KMS-11 (cell line): ENCODE measurements at regions not wholly inside any gene's neighbourhood (a gene's known extent, or its start where the extent isn't known, plus 50 kb on each side); places are given as distances from the start of the nearest gene placed in this dataset.

ENCODE experiments used
- H2AFZ ChIP-seq: fragments of 200-600 bp; sonication (generic); 2 replicates; pipeline ENCODE4 v1.6.1; 2016; ENCODE audit warnings: antibody characterized with exemption, mixed run types, low read depth
- H3K27ac ChIP-seq: fragments of 200-600 bp; sonication (generic); 2 replicates; pipeline ENCODE4 v1.6.1; 2016; ENCODE audit warnings: mild to moderate bottlenecking, mixed run types
- H3K27me3 ChIP-seq: fragments of 200-600 bp; sonication (generic); 2 replicates; pipeline ENCODE4 v1.6.1; 2017; ENCODE audit warnings: mild to moderate bottlenecking, low read depth, mixed run types, moderate library complexity; ENCODE audit not compliant: insufficient read depth
- H3K36me3 ChIP-seq: fragments of 200-600 bp; sonication (generic); 2 replicates; pipeline ENCODE4 v1.6.1; 2017; ENCODE audit warnings: mild to moderate bottlenecking, mixed run types; ENCODE audit not compliant: insufficient read depth
- H3K4me1 ChIP-seq: fragments of 200-600 bp; sonication (generic); 2 replicates; pipeline ENCODE4 v1.6.1; 2016; ENCODE audit warnings: mild to moderate bottlenecking, low read depth, mixed run types; ENCODE audit not compliant: poor library complexity, severe bottlenecking
- H3K4me2 ChIP-seq: fragments of 200-600 bp; sonication (generic); 2 replicates; pipeline ENCODE4 v1.7.0; 2016; ENCODE audit warnings: mild to moderate bottlenecking, mixed run types
- H3K4me3 ChIP-seq: fragments of 200-600 bp; sonication (generic); IDR thresholded peaks from 2 replicates; pipeline ENCODE4 v1.6.1; 2017; ENCODE audit warnings: low read depth, low read length, mixed read lengths; ENCODE audit not compliant: insufficient read depth
- H3K79me2 ChIP-seq: fragments of 200-600 bp; sonication (generic); 2 replicates; pipeline ENCODE4 v1.6.1; 2016; ENCODE audit warnings: low read depth, mixed run types; ENCODE audit not compliant: insufficient read depth
- H3K9ac ChIP-seq: fragments of 200-600 bp; sonication (generic); 2 replicates; pipeline ENCODE4 v1.6.1; 2016; ENCODE audit warnings: mild to moderate bottlenecking, mixed run types
- H4K20me1 ChIP-seq: fragments of 200-600 bp; sonication (generic); 2 replicates; pipeline ENCODE4 v1.6.1; 2016; ENCODE audit warnings: mild to moderate bottlenecking, mixed run types; ENCODE audit not compliant: insufficient read depth
- TF ChIP-seq, protein P1 (sequence below): fragments of 200-600 bp; sonication (generic); conservative IDR thresholded peaks from 2 replicates; pipeline ENCODE4 v1.6.1; 2017; ENCODE audit warnings: low read depth, mild to moderate bottlenecking, antibody characterized with exemption, low read length, moderate library complexity, mixed read lengths

DNA sequence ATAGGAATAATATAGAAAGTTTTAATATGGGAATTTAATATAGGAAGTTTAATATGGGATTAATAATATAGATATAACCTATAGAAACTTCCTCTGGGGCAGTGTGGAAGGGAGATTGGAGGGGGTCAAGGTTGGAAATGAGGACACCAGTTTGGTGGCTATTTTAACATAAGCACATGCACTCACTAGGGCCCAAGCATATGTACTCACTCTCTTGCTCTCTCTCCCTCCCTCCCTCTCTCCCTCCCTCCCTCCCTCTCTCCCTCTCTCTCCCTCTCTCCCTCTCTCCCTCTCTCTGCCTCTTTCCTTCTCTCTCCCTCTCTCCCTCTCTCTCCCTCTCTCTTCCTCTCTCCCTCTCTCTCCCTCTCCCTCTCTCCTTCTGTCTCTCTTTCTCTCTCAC is 528.1 kb downstream of the NPIPA7 start:
- TF ChIP-seq, protein P1, sequence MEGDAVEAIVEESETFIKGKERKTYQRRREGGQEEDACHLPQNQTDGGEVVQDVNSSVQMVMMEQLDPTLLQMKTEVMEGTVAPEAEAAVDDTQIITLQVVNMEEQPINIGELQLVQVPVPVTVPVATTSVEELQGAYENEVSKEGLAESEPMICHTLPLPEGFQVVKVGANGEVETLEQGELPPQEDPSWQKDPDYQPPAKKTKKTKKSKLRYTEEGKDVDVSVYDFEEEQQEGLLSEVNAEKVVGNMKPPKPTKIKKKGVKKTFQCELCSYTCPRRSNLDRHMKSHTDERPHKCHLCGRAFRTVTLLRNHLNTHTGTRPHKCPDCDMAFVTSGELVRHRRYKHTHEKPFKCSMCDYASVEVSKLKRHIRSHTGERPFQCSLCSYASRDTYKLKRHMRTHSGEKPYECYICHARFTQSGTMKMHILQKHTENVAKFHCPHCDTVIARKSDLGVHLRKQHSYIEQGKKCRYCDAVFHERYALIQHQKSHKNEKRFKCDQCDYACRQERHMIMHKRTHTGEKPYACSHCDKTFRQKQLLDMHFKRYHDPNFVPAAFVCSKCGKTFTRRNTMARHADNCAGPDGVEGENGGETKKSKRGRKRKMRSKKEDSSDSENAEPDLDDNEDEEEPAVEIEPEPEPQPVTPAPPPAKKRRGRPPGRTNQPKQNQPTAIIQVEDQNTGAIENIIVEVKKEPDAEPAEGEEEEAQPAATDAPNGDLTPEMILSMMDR = no peak
- no peak overlapping the region for H2AFZ ChIP-seq
- H3K4me1 ChIP-seq = no peaks in the 10 kb centered on the region

DNA sequence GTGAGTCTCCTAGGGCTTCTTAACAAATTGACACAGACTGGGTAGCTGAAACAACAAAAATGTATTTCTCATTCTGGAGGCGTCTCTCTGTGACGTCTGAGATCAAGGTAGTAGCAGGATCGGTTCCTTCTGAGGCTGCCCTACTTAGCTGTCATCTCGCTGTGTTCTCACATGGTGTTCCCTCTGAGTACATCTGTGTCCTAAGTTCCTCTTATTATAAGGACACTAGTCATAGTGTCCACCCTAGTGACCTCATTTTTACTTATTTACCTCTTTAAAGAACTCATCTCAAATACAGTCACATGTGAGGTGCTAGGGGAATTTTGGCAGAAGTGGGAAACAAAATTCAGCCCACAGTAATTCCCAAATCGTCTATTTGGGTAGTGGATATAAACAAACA is 529.1 kb downstream of the NPIPA7 start:
- Histone ChIP-seq H3K9ac (no peak overlapping the region), H3K4me1 (no peaks in the 10 kb centered on the region), H3K27me3 (no peaks in the 10 kb centered on the region), H4K20me1 (no peaks in the 10 kb centered on the region), H3K79me2 (no peaks in the 10 kb centered on the region), H2AFZ (no peak overlapping the region), H3K4me3 (no peak overlapping the region), H3K36me3 (no peaks in the 10 kb centered on the region), H3K27ac (no peak overlapping the region), H3K4me2 (no peak overlapping the region)
- TF ChIP-seq, protein P1 = no peak

More for the DNA sequence above, 528.1 kb downstream of the NPIPA7 start:
- Histone ChIP-seq H3K4me2 (no peak overlapping the region), H3K27me3 (no peaks in the 10 kb centered on the region), H4K20me1 (no peaks in the 10 kb centered on the region), H3K36me3 (no peaks in the 10 kb centered on the region), H3K4me3 (no peak overlapping the region), H3K9ac (no peak overlapping the region), H3K79me2 (no peaks in the 10 kb centered on the region), H3K27ac (no peak overlapping the region)

DNA sequence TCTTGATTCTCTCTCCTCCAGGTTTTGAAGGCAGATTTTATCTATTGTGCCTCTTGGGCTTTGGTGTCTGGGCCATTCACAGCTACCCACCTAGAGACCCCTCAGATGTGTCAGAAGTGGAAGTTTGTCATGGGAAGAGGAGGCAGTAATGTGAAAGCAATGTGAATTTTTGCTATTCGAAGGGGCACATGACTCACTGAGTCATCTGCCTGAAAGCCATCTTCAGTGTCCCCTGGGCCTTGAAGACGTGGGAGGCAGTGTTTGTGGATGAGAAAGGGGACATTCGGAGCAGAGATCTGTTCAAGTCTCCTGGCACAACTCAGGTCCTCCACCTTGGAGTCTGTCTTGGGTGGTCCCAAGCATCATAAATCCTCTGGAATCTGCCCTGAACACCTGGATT is 530.2 kb downstream of the NPIPA7 start:
- H3K27ac ChIP-seq = no peak overlapping the region
- H3K27me3 ChIP-seq = no peaks in the 10 kb centered on the region
- no peak overlapping the region for H3K4me2 ChIP-seq
- H4K20me1 ChIP-seq = no peaks in the 10 kb centered on the region
- no peak overlapping the region for H3K4me3 ChIP-seq
- no peak overlapping the region for H2AFZ ChIP-seq
- H3K36me3 ChIP-seq = no peaks in the 10 kb centered on the region
- no peak overlapping the region for H3K9ac ChIP-seq
- no peaks in the 10 kb centered on the region for H3K79me2 ChIP-seq
- TF ChIP-seq, protein P1 = no peak
- no peaks in the 10 kb centered on the region for H3K4me1 ChIP-seq

DNA sequence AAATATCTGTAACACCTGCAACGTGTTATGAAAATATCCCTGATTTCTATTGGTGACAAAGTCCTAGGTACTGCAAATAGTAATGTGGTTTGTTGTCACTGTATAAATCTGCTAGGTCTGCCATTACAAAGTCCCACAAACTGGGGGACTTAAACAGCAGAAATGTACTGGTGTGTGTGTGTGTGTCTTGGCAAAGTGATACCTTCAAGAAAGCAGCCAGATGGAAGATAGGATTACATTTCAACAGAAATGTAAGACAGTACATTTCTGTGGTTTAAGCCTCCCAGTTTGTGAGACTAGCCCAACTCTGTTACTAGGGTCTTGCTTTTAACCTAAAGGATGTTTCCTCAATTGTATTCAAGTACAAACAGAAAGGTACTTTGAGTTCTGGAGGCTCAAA is 531.7 kb downstream of the NPIPA7 start:
- Histone ChIP-seq H3K79me2 (no peaks in the 10 kb centered on the region), H3K4me3 (no peak overlapping the region), H2AFZ (no peak overlapping the region), H3K4me2 (no peak overlapping the region), H3K9ac (no peak overlapping the region), H3K27ac (no peak overlapping the region), H4K20me1 (no peaks in the 10 kb centered on the region), H3K4me1 (no peaks in the 10 kb centered on the region), H3K27me3 (no peaks in the 10 kb centered on the region), H3K36me3 (no peaks in the 10 kb centered on the region)
- TF ChIP-seq, protein P1 = no peak
